ENCODE measurements at regions not wholly inside any gene's neighbourhood (a gene's known extent, or its start where the extent isn't known, plus 50 kb on each side); places are given as distances from the start of the nearest gene placed in this dataset.
"Not testable (repeated sequence)": the region's sequence is repeated elsewhere in the genome, so short reads cannot be mapped to it uniquely, and the experiment has no call there.

GRCh38 chr2:34239511-34239910 is 640.4 kb upstream of the FAM98A start:
- Histone ChIP-seq H3K4me1 (ENCODE audit: control insufficient read depth, insufficient read depth, low read length) (peaks cover 5% of the 10 kb centered on the region), H3K27ac (ENCODE audit: low read length) (no peak overlapping the region), H3K9me3 (ENCODE audit: control insufficient read depth in 2 of 2, low read length in 2 of 2) (peaks cover 0 to 3% of the 10 kb centered on the region in 2 donors), H3K9ac (ENCODE audit: low read length in 2 of 2) (no peak overlapping the region), H3K4me3 (ENCODE audit: low read length in 2 of 2) (no peak overlapping the region), H3K36me3 (ENCODE audit: control insufficient read depth in 2 of 2, insufficient read depth in 2 of 2, low read length in 2 of 2) (no peaks in the 10 kb centered on the region), H3K27me3 (ENCODE audit: control insufficient read depth in 1 of 2, insufficient read depth in 2 of 2, low read length in 2 of 2) (no peaks in the 10 kb centered on the region)

- H3K4me3 ChIP-seq (ENCODE audit: low read length in 2 of 2) = no peak overlapping the region
- H3K4me1 ChIP-seq (ENCODE audit: control insufficient read depth, insufficient read depth, low read length) = no peaks in the 10 kb centered on the region
- H3K27ac ChIP-seq (ENCODE audit: low read length) = no peak overlapping the region
- no peaks in the 10 kb centered on the region for H3K27me3 ChIP-seq (ENCODE audit: control insufficient read depth in 1 of 2, insufficient read depth in 2 of 2, low read length in 2 of 2)
- H3K9me3 ChIP-seq (ENCODE audit: control insufficient read depth in 2 of 2, low read length in 2 of 2) = peaks cover 0 to 3% of the 10 kb centered on the region in 2 donors
- H3K36me3 ChIP-seq (ENCODE audit: control insufficient read depth in 2 of 2, insufficient read depth in 2 of 2, low read length in 2 of 2) = no peaks in the 10 kb centered on the region
- H3K9ac ChIP-seq (ENCODE audit: low read length in 2 of 2) = no peak overlapping the region
Observed at GRCh38 chr2:34234823-34235222, 635.7 kb upstream of the FAM98A start.

- no peaks in the 10 kb centered on the region for H3K36me3 ChIP-seq (ENCODE audit: control insufficient read depth in 2 of 2, insufficient read depth in 2 of 2, low read length in 2 of 2)
- H3K4me1 ChIP-seq (ENCODE audit: control insufficient read depth, insufficient read depth, low read length) = no peaks in the 10 kb centered on the region
- H3K27me3 ChIP-seq (ENCODE audit: control insufficient read depth in 1 of 2, insufficient read depth in 2 of 2, low read length in 2 of 2) = no peaks in the 10 kb centered on the region
- no peaks in the 10 kb centered on the region for H3K9me3 ChIP-seq (ENCODE audit: control insufficient read depth in 2 of 2, low read length in 2 of 2)
- H3K9ac ChIP-seq (ENCODE audit: low read length in 2 of 2) = no peak overlapping the region
- H3K4me3 ChIP-seq (ENCODE audit: low read length in 2 of 2) = no peak overlapping the region
- no peak overlapping the region for H3K27ac ChIP-seq (ENCODE audit: low read length)
Observed at GRCh38 chr2:34229998-34230397, 630.9 kb upstream of the FAM98A start.

GRCh38 chr2:34215174-34215573 is 616.1 kb upstream of the FAM98A start:
- Histone ChIP-seq H3K4me3 (ENCODE audit: low read length in 2 of 2) (no peak overlapping the region), H3K9ac (ENCODE audit: low read length in 2 of 2) (no peak overlapping the region), H3K27ac (ENCODE audit: low read length) (no peak overlapping the region), H3K36me3 (ENCODE audit: control insufficient read depth in 2 of 2, insufficient read depth in 2 of 2, low read length in 2 of 2) (no peaks in the 10 kb centered on the region), H3K27me3 (ENCODE audit: control insufficient read depth in 1 of 2, insufficient read depth in 2 of 2, low read length in 2 of 2) (no peaks in the 10 kb centered on the region), H3K9me3 (ENCODE audit: control insufficient read depth in 2 of 2, low read length in 2 of 2) (no peaks in the 10 kb centered on the region), H3K4me1 (ENCODE audit: control insufficient read depth, insufficient read depth, low read length) (no peaks in the 10 kb centered on the region)

GRCh38 chr2:34210382-34210781 is 611.3 kb upstream of the FAM98A start:
- H3K27me3 ChIP-seq (ENCODE audit: control insufficient read depth in 1 of 2, insufficient read depth in 2 of 2, low read length in 2 of 2); H3K27ac ChIP-seq (ENCODE audit: low read length); H3K36me3 ChIP-seq (ENCODE audit: control insufficient read depth in 2 of 2, insufficient read depth in 2 of 2, low read length in 2 of 2); H3K4me3 ChIP-seq (ENCODE audit: low read length in 2 of 2); H3K4me1 ChIP-seq (ENCODE audit: control insufficient read depth, insufficient read depth, low read length); H3K9me3 ChIP-seq (ENCODE audit: control insufficient read depth in 2 of 2, low read length in 2 of 2); H3K9ac ChIP-seq (ENCODE audit: low read length in 2 of 2): not testable (repeated sequence)

- no peaks in the 10 kb centered on the region for H3K36me3 ChIP-seq (ENCODE audit: control insufficient read depth in 2 of 2, insufficient read depth in 2 of 2, low read length in 2 of 2)
- no peak overlapping the region for H3K4me3 ChIP-seq (ENCODE audit: low read length in 2 of 2)
- no peak overlapping the region for H3K9ac ChIP-seq (ENCODE audit: low read length in 2 of 2)
- peaks cover 0 to 1% of the 10 kb centered on the region in 2 donors for H3K9me3 ChIP-seq (ENCODE audit: control insufficient read depth in 2 of 2, low read length in 2 of 2)
- no peaks in the 10 kb centered on the region for H3K27me3 ChIP-seq (ENCODE audit: control insufficient read depth in 1 of 2, insufficient read depth in 2 of 2, low read length in 2 of 2)
- no peaks in the 10 kb centered on the region for H3K4me1 ChIP-seq (ENCODE audit: control insufficient read depth, insufficient read depth, low read length)
- no peak overlapping the region for H3K27ac ChIP-seq (ENCODE audit: low read length)
Observed at GRCh38 chr2:34204560-34204959, 605.5 kb upstream of the FAM98A start.

- Histone ChIP-seq H3K27me3 (ENCODE audit: control insufficient read depth in 1 of 2, insufficient read depth in 2 of 2, low read length in 2 of 2) (no peaks in the 10 kb centered on the region), H3K9ac (ENCODE audit: low read length in 2 of 2) (no peak overlapping the region), H3K4me3 (ENCODE audit: low read length in 2 of 2) (no peak overlapping the region), H3K36me3 (ENCODE audit: control insufficient read depth in 2 of 2, insufficient read depth in 2 of 2, low read length in 2 of 2) (no peaks in the 10 kb centered on the region), H3K27ac (ENCODE audit: low read length) (no peak overlapping the region), H3K4me1 (ENCODE audit: control insufficient read depth, insufficient read depth, low read length) (no peaks in the 10 kb centered on the region), H3K9me3 (ENCODE audit: control insufficient read depth in 2 of 2, low read length in 2 of 2) (no peaks in the 10 kb centered on the region)
Observed at GRCh38 chr2:34201099-34201498, 602.0 kb upstream of the FAM98A start.

- no peaks in the 10 kb centered on the region for H3K4me1 ChIP-seq (ENCODE audit: control insufficient read depth, insufficient read depth, low read length)
- H3K36me3 ChIP-seq (ENCODE audit: control insufficient read depth in 2 of 2, insufficient read depth in 2 of 2, low read length in 2 of 2) = no peaks in the 10 kb centered on the region
- H3K9ac ChIP-seq (ENCODE audit: low read length in 2 of 2) = no peak overlapping the region
- H3K4me3 ChIP-seq (ENCODE audit: low read length in 2 of 2) = no peak overlapping the region
- H3K27ac ChIP-seq (ENCODE audit: low read length) = no peak overlapping the region
- no peaks in the 10 kb centered on the region for H3K27me3 ChIP-seq (ENCODE audit: control insufficient read depth in 1 of 2, insufficient read depth in 2 of 2, low read length in 2 of 2)
- H3K9me3 ChIP-seq (ENCODE audit: control insufficient read depth in 2 of 2, low read length in 2 of 2) = no peaks in the 10 kb centered on the region
Observed at GRCh38 chr2:34199971-34200370, 600.9 kb upstream of the FAM98A start.

GRCh38 chr2:34193164-34193563 is 594.1 kb upstream of the FAM98A start:
- Histone ChIP-seq H3K9me3 (ENCODE audit: control insufficient read depth in 2 of 2, low read length in 2 of 2) (no peaks in the 10 kb centered on the region), H3K9ac (ENCODE audit: low read length in 2 of 2) (no peak overlapping the region), H3K27me3 (ENCODE audit: control insufficient read depth in 1 of 2, insufficient read depth in 2 of 2, low read length in 2 of 2) (no peaks in the 10 kb centered on the region), H3K27ac (ENCODE audit: low read length) (no peak overlapping the region), H3K4me3 (ENCODE audit: low read length in 2 of 2) (no peak overlapping the region), H3K36me3 (ENCODE audit: control insufficient read depth in 2 of 2, insufficient read depth in 2 of 2, low read length in 2 of 2) (no peaks in the 10 kb centered on the region), H3K4me1 (ENCODE audit: control insufficient read depth, insufficient read depth, low read length) (no peaks in the 10 kb centered on the region)

GRCh38 chr2:34188464-34189303 is 589.6 kb upstream of the FAM98A start:
- no peaks in the 10 kb centered on the region for H3K9me3 ChIP-seq (ENCODE audit: control insufficient read depth in 2 of 2, low read length in 2 of 2)

GRCh38 chr2:34179511-34179910 is 580.4 kb upstream of the FAM98A start:
- H3K9me3 ChIP-seq (ENCODE audit: control insufficient read depth in 2 of 2, low read length in 2 of 2) = no peaks in the 10 kb centered on the region
- no peak overlapping the region for H3K27ac ChIP-seq (ENCODE audit: low read length)
- no peak overlapping the region for H3K4me3 ChIP-seq (ENCODE audit: low read length in 2 of 2)
- H3K36me3 ChIP-seq (ENCODE audit: control insufficient read depth in 2 of 2, insufficient read depth in 2 of 2, low read length in 2 of 2) = no peaks in the 10 kb centered on the region
- no peaks in the 10 kb centered on the region for H3K4me1 ChIP-seq (ENCODE audit: control insufficient read depth, insufficient read depth, low read length)
- H3K9ac ChIP-seq (ENCODE audit: low read length in 2 of 2) = no peak overlapping the region
- no peaks in the 10 kb centered on the region for H3K27me3 ChIP-seq (ENCODE audit: control insufficient read depth in 1 of 2, insufficient read depth in 2 of 2, low read length in 2 of 2)

More at GRCh38 chr2:34188464-34189303, 589.6 kb upstream of the FAM98A start:
- Histone ChIP-seq H3K36me3 (ENCODE audit: control insufficient read depth in 2 of 2, insufficient read depth in 2 of 2, low read length in 2 of 2) (no peaks in the 10 kb centered on the region), H3K4me1 (ENCODE audit: control insufficient read depth, insufficient read depth, low read length) (no peaks in the 10 kb centered on the region), H3K4me3 (ENCODE audit: low read length in 2 of 2) (no peak overlapping the region), H3K27ac (ENCODE audit: low read length) (no peak overlapping the region), H3K27me3 (ENCODE audit: control insufficient read depth in 1 of 2, insufficient read depth in 2 of 2, low read length in 2 of 2) (no peaks in the 10 kb centered on the region), H3K9ac (ENCODE audit: low read length in 2 of 2) (no peak overlapping the region)
